Panc1 (cell line): ENCODE measurements at regions not wholly inside any gene's neighbourhood (a gene's known extent, or its start where the extent isn't known, plus 50 kb on each side); places are given as distances from the start of the nearest gene placed in this dataset.

Experiments used
- ATAC-seq: fragments of 200-7000 bp; cut with Tn5 transposase; 2 replicates; pipeline ENCODE4 v1.9.1; 2020; ENCODE audit warnings: mild to moderate bottlenecking, moderate library complexity
- BruUV-seq: library from RNA; stranded (reverse); fragments of 400-500 nt; replicated peaks from 2 replicates; lab custom pipeline; 2021; lab: Mats Ljungman, UMichigan
- CTCF ChIA-PET: fragments of 300-600 bp; sonication (Branson Sonifier 250); formaldehyde crosslinking; loops from one replicate; lab custom pipeline; 2022; ENCODE audit warnings: antibody characterized with exemption; lab: Charles Lee
- POLR2A ChIA-PET: fragments of 300-600 bp; sonication (Branson Sonifier 250); formaldehyde crosslinking; loops from one replicate; lab custom pipeline; 2022; ENCODE audit warnings: antibody characterized with exemption; lab: Charles Lee
- DNase-seq: peaks from one replicate; pipeline ENCODE4 v3.0.0-alpha.2; 2010; ENCODE audit warnings: low read depth, low spot score
- H3K27ac ChIP-seq: 2 replicates; pipeline ENCODE4 v1.5.1; 2011; ENCODE audit warnings: mild to moderate bottlenecking, low read length, inconsistent platforms
- H3K27me3 ChIP-seq: fragments of 200-500 bp; sonication (Bioruptor generic); 2 replicates; pipeline ENCODE4 v1.6.0; 2014; ENCODE audit warnings: low read length, inconsistent platforms; ENCODE audit not compliant: control insufficient read depth, insufficient read depth
- H3K36me3 ChIP-seq: fragments of 200-500 bp; sonication (Bioruptor generic); 2 replicates; pipeline ENCODE4 v1.5.1; 2014; ENCODE audit warnings: inconsistent platforms, mild to moderate bottlenecking, low read length, moderate library complexity; ENCODE audit not compliant: control insufficient read depth, insufficient read depth
- H3K4me1 ChIP-seq: 2 replicates; pipeline ENCODE4 v1.5.1; 2011; ENCODE audit warnings: inconsistent platforms, mild to moderate bottlenecking, low read length, moderate library complexity; ENCODE audit not compliant: control insufficient read depth, insufficient read depth
- H3K4me3 ChIP-seq, 2 experiments: 2 replicates each; pipeline ENCODE4 v1.5.1; 2011 to 2012; ENCODE audit warnings: low read depth in 2 of 2, low read length in 2 of 2, mild to moderate bottlenecking in 2 of 2, inconsistent platforms in 1 of 2, moderate library complexity in 1 of 2
- H3K9me3 ChIP-seq: fragments of 200-500 bp; sonication (Bioruptor generic); 2 replicates; pipeline ENCODE4 v1.5.1; 2014; ENCODE audit warnings: low read depth, mild to moderate bottlenecking, inconsistent platforms, low read length, moderate library complexity; ENCODE audit not compliant: control insufficient read depth, insufficient read depth
- POLR2AphosphoS5 ChIP-seq: IDR thresholded peaks from 2 replicates; pipeline ENCODE4 v1.6.1; 2012; ENCODE audit warnings: mild to moderate bottlenecking, low read depth, low read length, moderate library complexity
- SIN3A ChIP-seq: IDR thresholded peaks from 2 replicates; pipeline ENCODE4 v1.6.1; 2012; ENCODE audit warnings: low read depth, mild to moderate bottlenecking, low read length, moderate library complexity, borderline replicate concordance; ENCODE audit not compliant: insufficient read depth
- TCF7L2 ChIP-seq: IDR thresholded peaks from 2 replicates; pipeline ENCODE4 v1.6.1; 2011; ENCODE audit warnings: mild to moderate bottlenecking, low read depth, low read length, inconsistent platforms
- in situ Hi-C: cut with HindIII; loops from 2 replicates; pipeline ENCODE4 v1.10.0; 2016; ENCODE audit warnings: low sequenced_read_pairs, low pct_unique_long_range_greater_than_20kb
- intact Hi-C: fragments of 100-400 bp; cut with micrococcal nuclease; formaldehyde crosslinking; loops from one replicate; pipeline ENCODE4 v1.10.0; 2022; ENCODE audit not compliant: unreplicated experiment
- TF ChIP-seq, protein P1 (sequence below): fragments of 450-650 bp; IDR thresholded peaks from 2 replicates; pipeline ENCODE4 v1.5.1; 2017; ENCODE audit warnings: mild to moderate bottlenecking
- TF ChIP-seq, protein P2 (sequence below), 2 experiments: IDR thresholded peaks; 2 replicates each; pipeline ENCODE4 v1.6.1; 2011 to 2012; ENCODE audit warnings: low read depth in 2 of 2, control low read depth in 1 of 2, low read length in 1 of 2, mild to moderate bottlenecking in 1 of 2, moderate library complexity in 1 of 2; ENCODE audit not compliant: insufficient read depth in 1 of 2

DNA sequence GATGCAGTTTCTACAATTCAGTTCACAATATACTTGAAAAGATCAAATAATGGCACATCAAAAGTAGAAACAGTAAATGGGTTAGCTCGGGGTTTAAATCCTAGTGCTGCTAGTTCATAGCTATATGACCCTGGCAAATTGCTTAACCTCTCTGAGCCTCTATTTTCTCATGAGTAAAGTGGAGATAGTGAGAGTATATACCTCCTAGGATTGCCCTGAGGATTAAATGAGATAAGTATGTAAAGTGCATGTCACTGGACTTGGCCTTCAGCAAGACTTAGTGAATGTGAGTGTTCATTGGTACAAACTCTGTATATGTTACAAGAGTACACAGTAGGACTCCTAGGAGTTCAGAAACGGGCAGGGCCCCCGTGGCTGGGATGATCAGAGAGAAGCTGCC, 248.3 kb downstream of the DLEU7 start:
- CTCF ChIA-PET, result no interaction called here

DNA sequence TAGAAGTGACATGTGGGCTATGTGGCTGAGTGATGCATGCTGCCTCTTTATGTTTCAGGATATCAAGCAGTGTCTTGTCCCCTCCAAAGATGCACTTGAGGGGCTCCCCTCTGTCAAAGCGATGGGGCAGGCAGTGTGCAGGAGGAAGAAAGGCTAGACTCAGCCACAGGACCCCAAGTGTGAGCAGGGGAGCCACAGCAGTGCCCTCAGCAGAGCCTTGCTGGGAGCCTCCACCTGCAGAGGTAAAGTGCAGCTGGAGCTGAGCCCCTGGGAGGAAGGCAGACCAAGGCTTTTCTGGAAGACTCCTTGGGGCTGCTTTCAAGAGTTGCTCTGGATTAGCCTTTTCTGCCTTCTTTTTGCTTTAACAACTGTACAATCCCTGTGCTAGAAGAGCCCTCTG, 247.3 kb downstream of the DLEU7 start:
- POLR2A ChIA-PET, result no interaction called here
- no peaks in the 10 kb centered on the region for H3K9me3 ChIP-seq
- no peak overlapping the region for H3K4me3 ChIP-seq
- BruUV-seq, result no TSS peak
- DNase-seq, result no peak
- in situ Hi-C loops (no loop called here), intact Hi-C loops (no loop called here)
- no peaks in the 10 kb centered on the region; the same call in 1 of the 2 replicates for H3K4me1 ChIP-seq
- TF ChIP-seq SIN3A, result no peak
- no peak for TF ChIP-seq POLR2AphosphoS5
- TF ChIP-seq, protein P1, sequence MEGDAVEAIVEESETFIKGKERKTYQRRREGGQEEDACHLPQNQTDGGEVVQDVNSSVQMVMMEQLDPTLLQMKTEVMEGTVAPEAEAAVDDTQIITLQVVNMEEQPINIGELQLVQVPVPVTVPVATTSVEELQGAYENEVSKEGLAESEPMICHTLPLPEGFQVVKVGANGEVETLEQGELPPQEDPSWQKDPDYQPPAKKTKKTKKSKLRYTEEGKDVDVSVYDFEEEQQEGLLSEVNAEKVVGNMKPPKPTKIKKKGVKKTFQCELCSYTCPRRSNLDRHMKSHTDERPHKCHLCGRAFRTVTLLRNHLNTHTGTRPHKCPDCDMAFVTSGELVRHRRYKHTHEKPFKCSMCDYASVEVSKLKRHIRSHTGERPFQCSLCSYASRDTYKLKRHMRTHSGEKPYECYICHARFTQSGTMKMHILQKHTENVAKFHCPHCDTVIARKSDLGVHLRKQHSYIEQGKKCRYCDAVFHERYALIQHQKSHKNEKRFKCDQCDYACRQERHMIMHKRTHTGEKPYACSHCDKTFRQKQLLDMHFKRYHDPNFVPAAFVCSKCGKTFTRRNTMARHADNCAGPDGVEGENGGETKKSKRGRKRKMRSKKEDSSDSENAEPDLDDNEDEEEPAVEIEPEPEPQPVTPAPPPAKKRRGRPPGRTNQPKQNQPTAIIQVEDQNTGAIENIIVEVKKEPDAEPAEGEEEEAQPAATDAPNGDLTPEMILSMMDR, result no peak
- TF ChIP-seq, protein P2, sequence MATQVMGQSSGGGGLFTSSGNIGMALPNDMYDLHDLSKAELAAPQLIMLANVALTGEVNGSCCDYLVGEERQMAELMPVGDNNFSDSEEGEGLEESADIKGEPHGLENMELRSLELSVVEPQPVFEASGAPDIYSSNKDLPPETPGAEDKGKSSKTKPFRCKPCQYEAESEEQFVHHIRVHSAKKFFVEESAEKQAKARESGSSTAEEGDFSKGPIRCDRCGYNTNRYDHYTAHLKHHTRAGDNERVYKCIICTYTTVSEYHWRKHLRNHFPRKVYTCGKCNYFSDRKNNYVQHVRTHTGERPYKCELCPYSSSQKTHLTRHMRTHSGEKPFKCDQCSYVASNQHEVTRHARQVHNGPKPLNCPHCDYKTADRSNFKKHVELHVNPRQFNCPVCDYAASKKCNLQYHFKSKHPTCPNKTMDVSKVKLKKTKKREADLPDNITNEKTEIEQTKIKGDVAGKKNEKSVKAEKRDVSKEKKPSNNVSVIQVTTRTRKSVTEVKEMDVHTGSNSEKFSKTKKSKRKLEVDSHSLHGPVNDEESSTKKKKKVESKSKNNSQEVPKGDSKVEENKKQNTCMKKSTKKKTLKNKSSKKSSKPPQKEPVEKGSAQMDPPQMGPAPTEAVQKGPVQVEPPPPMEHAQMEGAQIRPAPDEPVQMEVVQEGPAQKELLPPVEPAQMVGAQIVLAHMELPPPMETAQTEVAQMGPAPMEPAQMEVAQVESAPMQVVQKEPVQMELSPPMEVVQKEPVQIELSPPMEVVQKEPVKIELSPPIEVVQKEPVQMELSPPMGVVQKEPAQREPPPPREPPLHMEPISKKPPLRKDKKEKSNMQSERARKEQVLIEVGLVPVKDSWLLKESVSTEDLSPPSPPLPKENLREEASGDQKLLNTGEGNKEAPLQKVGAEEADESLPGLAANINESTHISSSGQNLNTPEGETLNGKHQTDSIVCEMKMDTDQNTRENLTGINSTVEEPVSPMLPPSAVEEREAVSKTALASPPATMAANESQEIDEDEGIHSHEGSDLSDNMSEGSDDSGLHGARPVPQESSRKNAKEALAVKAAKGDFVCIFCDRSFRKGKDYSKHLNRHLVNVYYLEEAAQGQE (IDR thresholded peaks at IDR 0.05; ENCODE audit: insufficient read depth in 1 of 2, low read depth in 2 of 2, low read length in 1 of 2), result no peak
- TF ChIP-seq TCF7L2, result no peak
- no peaks in the 10 kb centered on the region for H3K36me3 ChIP-seq
- no peak for ATAC-seq
- CTCF ChIA-PET, result no interaction called here
- no peaks in the 10 kb centered on the region for H3K27me3 ChIP-seq
- H3K27ac ChIP-seq, result no peak overlapping the region

More for the DNA sequence above, 248.3 kb downstream of the DLEU7 start:
- intact Hi-C loops, result no loop called here
- H3K4me1 ChIP-seq, result no peaks in the 10 kb centered on the region; the same call in none of the 2 replicates
- no peak overlapping the region for H3K27ac ChIP-seq
- TF ChIP-seq POLR2AphosphoS5 (no peak), TCF7L2 (no peak), SIN3A (no peak)
- TF ChIP-seq, protein P1, result no peak
- TF ChIP-seq, protein P2 (IDR thresholded peaks at IDR 0.05; ENCODE audit: insufficient read depth in 1 of 2, low read depth in 2 of 2, low read length in 1 of 2), result no peak
- ATAC-seq (no peak), DNase-seq (no peak)
- BruUV-seq, result no TSS peak
- POLR2A ChIA-PET, result no interaction called here
- H3K36me3 ChIP-seq, result no peaks in the 10 kb centered on the region
- no peaks in the 10 kb centered on the region for H3K27me3 ChIP-seq
- in situ Hi-C loops, result no loop called here
- no peak overlapping the region for H3K4me3 ChIP-seq
- no peaks in the 10 kb centered on the region for H3K9me3 ChIP-seq
